ENCODE measurements at regions not wholly inside any gene's neighbourhood (a gene's known extent, or its start where the extent isn't known, plus 50 kb on each side); places are given as distances from the start of the nearest gene placed in this dataset.

GRCh38 chr4:57195622-57196021, 85.4 kb upstream of the IGFBP7 start:
- no peaks in the 10 kb centered on the region for H3K36me3 Mint-ChIP-seq (ENCODE audit: insufficient read depth, unreplicated experiment)
- peaks cover 3% of the 10 kb centered on the region for H3K9me3 Mint-ChIP-seq (ENCODE audit: low read depth, unreplicated experiment)
- BruUV-seq (replicated peaks) = no TSS peak
- no peak overlapping the region for H3K4me3 Mint-ChIP-seq (ENCODE audit: low read depth, unreplicated experiment)
- CTCF ChIA-PET = no interaction called here
- no peak overlapping the region for H3K27ac Mint-ChIP-seq (ENCODE audit: unreplicated experiment)
- no peaks in the 10 kb centered on the region for H3K27me3 Mint-ChIP-seq (ENCODE audit: unreplicated experiment)
- intact Hi-C loops (cut with micrococcal nuclease; ENCODE audit: unreplicated experiment) = no loop called here
- TF ChIP-seq, protein P1, sequence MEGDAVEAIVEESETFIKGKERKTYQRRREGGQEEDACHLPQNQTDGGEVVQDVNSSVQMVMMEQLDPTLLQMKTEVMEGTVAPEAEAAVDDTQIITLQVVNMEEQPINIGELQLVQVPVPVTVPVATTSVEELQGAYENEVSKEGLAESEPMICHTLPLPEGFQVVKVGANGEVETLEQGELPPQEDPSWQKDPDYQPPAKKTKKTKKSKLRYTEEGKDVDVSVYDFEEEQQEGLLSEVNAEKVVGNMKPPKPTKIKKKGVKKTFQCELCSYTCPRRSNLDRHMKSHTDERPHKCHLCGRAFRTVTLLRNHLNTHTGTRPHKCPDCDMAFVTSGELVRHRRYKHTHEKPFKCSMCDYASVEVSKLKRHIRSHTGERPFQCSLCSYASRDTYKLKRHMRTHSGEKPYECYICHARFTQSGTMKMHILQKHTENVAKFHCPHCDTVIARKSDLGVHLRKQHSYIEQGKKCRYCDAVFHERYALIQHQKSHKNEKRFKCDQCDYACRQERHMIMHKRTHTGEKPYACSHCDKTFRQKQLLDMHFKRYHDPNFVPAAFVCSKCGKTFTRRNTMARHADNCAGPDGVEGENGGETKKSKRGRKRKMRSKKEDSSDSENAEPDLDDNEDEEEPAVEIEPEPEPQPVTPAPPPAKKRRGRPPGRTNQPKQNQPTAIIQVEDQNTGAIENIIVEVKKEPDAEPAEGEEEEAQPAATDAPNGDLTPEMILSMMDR (IDR thresholded peaks at IDR 0.05; ENCODE audit: unreplicated experiment) = no peak
- DNase-seq = no peak
- H3K4me1 Mint-ChIP-seq (ENCODE audit: low read depth, unreplicated experiment) = no peaks in the 10 kb centered on the region

- Mint-ChIP-seq H3K4me3 (ENCODE audit: low read depth, unreplicated experiment) (no peak overlapping the region), H3K27me3 (ENCODE audit: unreplicated experiment) (no peaks in the 10 kb centered on the region), H3K36me3 (ENCODE audit: insufficient read depth, unreplicated experiment) (no peaks in the 10 kb centered on the region), H3K27ac (ENCODE audit: unreplicated experiment) (no peak overlapping the region), H3K4me1 (ENCODE audit: low read depth, unreplicated experiment) (no peaks in the 10 kb centered on the region), H3K9me3 (ENCODE audit: low read depth, unreplicated experiment) (peaks cover 3% of the 10 kb centered on the region)
- DNase-seq = no peak
- intact Hi-C loops (cut with micrococcal nuclease; ENCODE audit: unreplicated experiment) = no loop called here
- CTCF ChIA-PET = no interaction called here
- no TSS peak for BruUV-seq (replicated peaks)
- TF ChIP-seq, protein P1 (IDR thresholded peaks at IDR 0.05; ENCODE audit: unreplicated experiment) = no peak
Observed at GRCh38 chr4:57194068-57194611, 84.0 kb upstream of the IGFBP7 start.

DNA sequence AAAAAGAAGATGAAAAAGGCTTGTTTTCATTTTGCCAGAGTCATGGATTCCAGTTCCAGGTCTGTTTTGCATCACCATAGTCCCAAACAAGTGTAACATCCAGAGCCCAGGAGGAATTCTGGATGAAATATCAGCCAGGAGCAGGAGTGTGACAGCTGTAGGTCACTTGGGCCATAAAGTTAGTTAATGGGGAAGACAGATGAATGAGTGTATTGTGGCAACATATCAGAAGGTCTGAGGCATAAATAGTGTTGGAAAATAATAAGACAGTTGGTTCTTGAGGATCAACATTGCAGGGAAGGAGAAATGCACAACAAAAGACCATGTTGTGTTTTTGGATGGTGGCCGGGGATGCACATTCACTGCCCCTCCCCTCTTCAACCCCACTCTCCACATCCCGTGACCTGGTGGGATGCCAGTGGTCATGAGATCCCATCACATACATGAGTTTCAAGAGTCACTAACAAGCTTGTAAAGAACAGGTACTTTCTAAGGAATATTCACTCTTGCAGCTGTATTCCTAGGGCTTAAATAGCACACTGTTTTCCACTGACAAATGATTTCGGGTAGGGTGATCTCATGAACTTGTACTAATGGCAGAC, 83.1 kb upstream of the IGFBP7 start:
- Mint-ChIP-seq H3K4me1 (ENCODE audit: low read depth, unreplicated experiment) (no peaks in the 10 kb centered on the region), H3K36me3 (ENCODE audit: insufficient read depth, unreplicated experiment) (no peaks in the 10 kb centered on the region), H3K4me3 (ENCODE audit: low read depth, unreplicated experiment) (no peak overlapping the region), H3K9me3 (ENCODE audit: low read depth, unreplicated experiment) (peaks cover 3% of the 10 kb centered on the region), H3K27me3 (ENCODE audit: unreplicated experiment) (no peaks in the 10 kb centered on the region), H3K27ac (ENCODE audit: unreplicated experiment) (no peak overlapping the region)
- intact Hi-C loops (cut with micrococcal nuclease; ENCODE audit: unreplicated experiment) = no loop called here
- CTCF ChIA-PET = interaction anchor here (0.6 kb wide), 1 partner anchor 673 kb away, joined by 5 read pairs; no protein-coding TSS in a partner anchor
- DNase-seq = no peak
- TF ChIP-seq, protein P1 (IDR thresholded peaks at IDR 0.05; ENCODE audit: unreplicated experiment) = no peak
- BruUV-seq (replicated peaks) = no TSS peak

GRCh38 chr4:57191523-57192034, 81.4 kb upstream of the IGFBP7 start:
- intact Hi-C loops (cut with micrococcal nuclease; ENCODE audit: unreplicated experiment) = no loop called here
- TF ChIP-seq, protein P1 (IDR thresholded peaks at IDR 0.05; ENCODE audit: unreplicated experiment) = no peak
- Mint-ChIP-seq H3K4me1 (ENCODE audit: low read depth, unreplicated experiment) (no peaks in the 10 kb centered on the region), H3K36me3 (ENCODE audit: insufficient read depth, unreplicated experiment) (no peaks in the 10 kb centered on the region), H3K9me3 (ENCODE audit: low read depth, unreplicated experiment) (no peaks in the 10 kb centered on the region), H3K4me3 (ENCODE audit: low read depth, unreplicated experiment) (no peak overlapping the region), H3K27ac (ENCODE audit: unreplicated experiment) (no peak overlapping the region), H3K27me3 (ENCODE audit: unreplicated experiment) (no peaks in the 10 kb centered on the region)
- CTCF ChIA-PET = no interaction called here
- DNase-seq = no peak
- BruUV-seq (replicated peaks) = no TSS peak

Measured in Calu3 (cell line).